Type B pancreatic cell (in vitro differentiated cells): ENCODE measurements at regions not wholly inside any gene's neighbourhood (a gene's known extent, or its start where the extent isn't known, plus 50 kb on each side); places are given as distances from the start of the nearest gene placed in this dataset.
"Not testable (repeated sequence)": the region's sequence is repeated elsewhere in the genome, so short reads cannot be mapped to it uniquely, and the experiment has no call there.

Experiments
- DNase-seq: peaks from one replicate; pipeline ENCODE4 v3.0.0; 2021; ENCODE audit warnings: mixed read lengths; ENCODE audit not compliant: unreplicated experiment; ENCODE audit errors: extremely low spot score
- H3K27ac Mint-ChIP-seq: 2 replicates; pipeline ENCODE4 v1.8.0; 2021; ENCODE audit warnings: mild to moderate bottlenecking, mixed read lengths
- H3K27me3 Mint-ChIP-seq: 2 replicates; pipeline ENCODE4 v1.8.0; 2021; ENCODE audit warnings: mixed read lengths
- H3K36me3 Mint-ChIP-seq: 2 replicates; pipeline ENCODE4 v1.8.0; 2021; ENCODE audit warnings: mixed read lengths
- H3K4me1 Mint-ChIP-seq: one replicate; pipeline ENCODE4 v1.8.0; 2021; ENCODE audit warnings: mixed read lengths; ENCODE audit not compliant: unreplicated experiment
- H3K4me3 Mint-ChIP-seq: 2 replicates; pipeline ENCODE4 v1.8.0; 2021; ENCODE audit warnings: mild to moderate bottlenecking, mixed read lengths
- H3K9me3 Mint-ChIP-seq: 2 replicates; pipeline ENCODE4 v1.8.0; 2021; ENCODE audit warnings: mixed read lengths
- CTCF ChIP-seq: fragments of 200-600 bp; sonication (generic); conservative IDR thresholded peaks from 2 replicates; pipeline ENCODE4 v1.5.0; 2021; ENCODE audit warnings: antibody characterized with exemption, mild to moderate bottlenecking

GRCh38 chr3:173217127-173217526, 76.1 kb upstream of the SPATA16 start:
- Mint-ChIP-seq H3K4me1 (no peaks in the 10 kb centered on the region), H3K27me3 (no peaks in the 10 kb centered on the region), H3K36me3 (no peaks in the 10 kb centered on the region), H3K9me3 (no peaks in the 10 kb centered on the region), H3K27ac (no peak overlapping the region), H3K4me3 (no peak overlapping the region)
- no peak for TF ChIP-seq CTCF
- DNase-seq, result no peak

GRCh38 chr3:173216063-173216462, 75.0 kb upstream of the SPATA16 start:
- no peak overlapping the region for H3K4me3 Mint-ChIP-seq
- TF ChIP-seq CTCF, result no peak

GRCh38 chr3:173214576-173214975, 73.5 kb upstream of the SPATA16 start:
- Mint-ChIP-seq H3K27ac (no peak overlapping the region), H3K4me1 (no peaks in the 10 kb centered on the region), H3K9me3 (no peaks in the 10 kb centered on the region), H3K27me3 (no peaks in the 10 kb centered on the region), H3K36me3 (no peaks in the 10 kb centered on the region), H3K4me3 (no peak overlapping the region)
- DNase-seq, result no peak
- no peak for TF ChIP-seq CTCF

More at GRCh38 chr3:173216063-173216462, 75.0 kb upstream of the SPATA16 start:
- Mint-ChIP-seq H3K9me3 (no peaks in the 10 kb centered on the region), H3K27me3 (no peaks in the 10 kb centered on the region), H3K27ac (no peak overlapping the region), H3K36me3 (no peaks in the 10 kb centered on the region), H3K4me1 (no peaks in the 10 kb centered on the region)
- no peak for DNase-seq

GRCh38 chr3:173199568-173199967, 58.5 kb upstream of the SPATA16 start:
- Mint-ChIP-seq H3K27me3 (no peaks in the 10 kb centered on the region), H3K27ac (no peak overlapping the region), H3K9me3 (peaks cover 10% of the 10 kb centered on the region), H3K36me3 (no peaks in the 10 kb centered on the region), H3K4me3 (no peak overlapping the region), H3K4me1 (no peaks in the 10 kb centered on the region)
- no peak for DNase-seq
- no peak for TF ChIP-seq CTCF

- not testable (repeated sequence) for H3K9me3 Mint-ChIP-seq, H3K36me3 Mint-ChIP-seq, H3K27me3 Mint-ChIP-seq, H3K4me3 Mint-ChIP-seq, H3K27ac Mint-ChIP-seq, DNase-seq, H3K4me1 Mint-ChIP-seq
Measured at GRCh38 chr3:173194868-173195267, 53.8 kb upstream of the SPATA16 start.

- Mint-ChIP-seq H3K27me3 (no peaks in the 10 kb centered on the region), H3K4me1 (no peaks in the 10 kb centered on the region), H3K9me3 (peaks cover 9% of the 10 kb centered on the region), H3K36me3 (no peaks in the 10 kb centered on the region), H3K4me3 (no peak overlapping the region), H3K27ac (no peak overlapping the region)
- no peak for TF ChIP-seq CTCF
- no peak for DNase-seq
Measured at GRCh38 chr3:173191611-173192010, 50.6 kb upstream of the SPATA16 start.
